ENCODE measurements at regions not wholly inside any gene's neighbourhood (a gene's known extent, or its start where the extent isn't known, plus 50 kb on each side); places are given as distances from the start of the nearest gene placed in this dataset.

- intact Hi-C loops (cut with micrococcal nuclease) = no loop called here
- Mint-ChIP-seq H3K27ac (no peak overlapping the region), H3K4me3 (no peak overlapping the region), H3K27me3 (ENCODE audit: low read depth) (no peaks in the 10 kb centered on the region), H3K9me3 (peaks cover 19% of the 10 kb centered on the region), H3K36me3 (ENCODE audit: low read depth) (peaks cover 42% of the 10 kb centered on the region), H3K4me1 (ENCODE audit: low read depth) (peaks cover 2% of the 10 kb centered on the region)
- CTCF ChIA-PET = no interaction called here
- no peak for DNase-seq
These were observed 220.9 kb downstream of the BRD1 start for GRCh38 chr22:49606562-49607290.

DNA sequence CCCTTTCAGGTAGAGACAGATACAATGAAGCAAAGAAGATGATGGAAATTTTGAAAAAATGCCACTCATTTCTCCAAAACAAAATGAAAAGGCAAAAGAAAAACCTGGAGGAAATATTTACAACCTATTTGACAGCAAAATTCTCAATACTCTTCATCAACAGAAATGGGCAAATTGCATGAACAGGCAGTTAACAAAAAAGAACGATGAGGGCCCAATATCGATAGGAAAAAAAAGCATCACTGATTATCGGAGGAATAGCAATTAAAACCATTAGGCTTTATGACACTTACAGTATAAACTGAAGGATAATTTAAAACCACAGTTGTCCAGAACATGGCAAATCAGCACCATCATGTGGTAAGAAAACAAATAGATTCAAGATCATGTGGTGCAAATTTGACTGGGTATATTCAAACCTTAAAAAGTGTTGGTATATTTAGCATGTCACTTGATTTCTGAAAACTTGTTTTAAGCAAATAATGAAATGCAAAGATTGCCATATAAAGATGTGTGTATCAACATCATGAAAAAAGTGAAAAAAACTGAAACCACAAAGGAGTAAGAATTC lies 222.9 kb downstream of the BRD1 start:
- peaks cover 5% of the 10 kb centered on the region for H3K4me1 Mint-ChIP-seq (ENCODE audit: low read depth)
- peaks cover 42% of the 10 kb centered on the region for H3K36me3 Mint-ChIP-seq (ENCODE audit: low read depth)
- H3K9me3 Mint-ChIP-seq = peaks cover 19% of the 10 kb centered on the region
- no peak overlapping the region for H3K4me3 Mint-ChIP-seq
- H3K27me3 Mint-ChIP-seq (ENCODE audit: low read depth) = no peaks in the 10 kb centered on the region
- intact Hi-C loops (cut with micrococcal nuclease) = no loop called here
- CTCF ChIA-PET = no interaction called here
- DNase-seq = no peak
- H3K27ac Mint-ChIP-seq = no peak overlapping the region

GRCh38 chr22:49603016-49603415 lies 224.7 kb downstream of the BRD1 start:
- CTCF ChIA-PET = no interaction called here
- H3K36me3 Mint-ChIP-seq (ENCODE audit: low read depth) = peaks cover 31% of the 10 kb centered on the region

DNA sequence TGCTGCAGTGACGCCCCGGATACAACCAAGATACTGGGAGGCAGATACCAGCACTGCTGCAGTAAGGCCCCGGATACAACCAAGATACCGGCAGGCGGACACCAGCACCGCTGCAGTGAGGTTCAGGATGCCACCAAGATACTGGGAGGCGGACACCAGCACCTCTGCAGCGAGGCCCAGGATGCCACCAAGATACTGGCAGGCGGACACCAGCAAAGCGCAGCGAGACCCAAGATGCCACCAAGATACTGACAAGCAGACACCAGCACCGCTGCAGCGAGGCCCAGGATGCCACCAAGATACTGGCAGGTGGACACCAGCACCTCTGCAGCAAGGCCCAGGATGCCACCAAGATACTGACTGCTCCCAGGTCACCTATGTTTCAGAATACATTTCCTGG lies 225.2 kb downstream of the BRD1 start:
- Mint-ChIP-seq H3K4me1 (ENCODE audit: low read depth) (peaks cover 5% of the 10 kb centered on the region), H3K36me3 (ENCODE audit: low read depth) (peaks cover 25% of the 10 kb centered on the region), H3K9me3 (peaks cover 19% of the 10 kb centered on the region), H3K27me3 (ENCODE audit: low read depth) (no peaks in the 10 kb centered on the region), H3K27ac (no peak overlapping the region), H3K4me3 (no peak overlapping the region)
- CTCF ChIA-PET = no interaction called here
- intact Hi-C loops (cut with micrococcal nuclease) = no loop called here
- no peak for DNase-seq

More at GRCh38 chr22:49603016-49603415, 224.7 kb downstream of the BRD1 start:
- Mint-ChIP-seq H3K4me3 (no peak overlapping the region), H3K27me3 (ENCODE audit: low read depth) (no peaks in the 10 kb centered on the region), H3K9me3 (peaks cover 19% of the 10 kb centered on the region), H3K27ac (no peak overlapping the region), H3K4me1 (ENCODE audit: low read depth) (peaks cover 5% of the 10 kb centered on the region)
- DNase-seq = no peak
- intact Hi-C loops (cut with micrococcal nuclease) = no loop called here

DNA sequence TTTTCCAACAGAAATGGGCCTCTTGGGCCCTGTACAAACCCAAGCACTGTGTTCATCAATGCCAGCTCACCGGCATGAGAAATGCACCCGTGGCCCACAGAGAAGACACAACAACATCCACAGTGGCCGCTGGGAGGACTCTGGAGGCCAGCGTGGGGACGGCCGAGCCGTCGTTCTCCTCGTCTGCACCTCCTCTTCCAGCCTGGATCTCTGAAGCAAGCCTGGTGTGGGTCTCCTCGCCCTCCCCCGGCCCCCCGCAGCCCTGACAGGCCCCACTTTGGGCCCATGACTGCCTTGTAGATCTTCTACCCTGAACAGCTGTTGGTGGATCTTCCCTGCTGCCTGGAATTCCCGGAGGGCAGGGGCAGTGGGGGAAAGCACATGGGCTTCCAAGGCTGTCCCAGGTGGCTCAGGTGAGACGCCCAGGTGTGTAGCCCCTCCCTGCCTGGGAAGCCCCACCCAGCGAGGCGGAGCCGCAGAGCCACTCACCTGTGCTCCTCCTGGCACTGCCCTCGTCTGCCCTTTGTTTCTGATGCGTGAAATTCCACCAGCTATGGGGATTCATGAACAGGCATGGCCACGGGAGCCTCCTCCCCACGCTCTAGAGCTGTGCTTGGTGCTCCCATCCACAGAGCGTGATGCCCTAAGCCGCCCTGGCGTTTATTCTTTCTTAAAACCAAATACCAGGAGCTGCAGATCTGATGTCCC lies 225.9 kb downstream of the BRD1 start:
- Mint-ChIP-seq H3K27me3 (ENCODE audit: low read depth) (no peaks in the 10 kb centered on the region), H3K4me3 (no peak overlapping the region), H3K4me1 (ENCODE audit: low read depth) (peaks cover 5% of the 10 kb centered on the region), H3K9me3 (peaks cover 15% of the 10 kb centered on the region), H3K36me3 (ENCODE audit: low read depth) (peaks cover 20% of the 10 kb centered on the region), H3K27ac (no peak overlapping the region)
- intact Hi-C loops (cut with micrococcal nuclease) = no loop called here
- DNase-seq = no peak
- CTCF ChIA-PET = no interaction called here

DNA sequence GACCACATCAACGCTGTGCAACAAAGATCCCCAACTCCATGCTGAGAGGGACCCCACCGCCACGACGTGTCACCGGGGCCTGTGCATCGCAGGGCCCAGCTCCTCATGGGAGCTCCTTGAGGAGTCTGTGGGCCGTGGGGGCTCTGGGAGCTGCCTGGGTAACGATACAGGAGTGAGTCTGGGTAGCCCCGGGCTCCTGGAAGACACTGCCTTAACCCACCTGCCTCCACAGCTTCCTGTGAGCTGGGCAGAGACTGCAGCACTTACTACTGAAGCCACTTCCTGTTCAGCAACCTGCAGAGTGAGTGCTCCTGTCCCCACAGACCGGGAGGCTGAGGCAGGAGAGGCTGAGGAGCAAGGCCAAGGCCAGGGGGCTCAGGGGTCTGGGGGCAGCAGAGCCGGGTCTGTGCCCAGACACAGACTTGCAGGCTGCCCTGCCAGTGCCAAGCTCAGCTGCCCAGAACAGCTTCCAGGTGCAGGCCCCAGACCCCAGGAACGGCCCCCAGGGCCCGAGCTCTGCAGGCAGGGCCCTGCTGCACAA lies 226.7 kb downstream of the BRD1 start:
- H3K9me3 Mint-ChIP-seq = peaks cover 15% of the 10 kb centered on the region
- DNase-seq = no peak
- intact Hi-C loops (cut with micrococcal nuclease) = no loop called here
- peaks cover 20% of the 10 kb centered on the region for H3K36me3 Mint-ChIP-seq (ENCODE audit: low read depth)
- CTCF ChIA-PET = no interaction called here
- H3K27me3 Mint-ChIP-seq (ENCODE audit: low read depth) = no peaks in the 10 kb centered on the region
- H3K27ac Mint-ChIP-seq = no peak overlapping the region
- H3K4me1 Mint-ChIP-seq (ENCODE audit: low read depth) = peaks cover 5% of the 10 kb centered on the region
- no peak overlapping the region for H3K4me3 Mint-ChIP-seq

DNA sequence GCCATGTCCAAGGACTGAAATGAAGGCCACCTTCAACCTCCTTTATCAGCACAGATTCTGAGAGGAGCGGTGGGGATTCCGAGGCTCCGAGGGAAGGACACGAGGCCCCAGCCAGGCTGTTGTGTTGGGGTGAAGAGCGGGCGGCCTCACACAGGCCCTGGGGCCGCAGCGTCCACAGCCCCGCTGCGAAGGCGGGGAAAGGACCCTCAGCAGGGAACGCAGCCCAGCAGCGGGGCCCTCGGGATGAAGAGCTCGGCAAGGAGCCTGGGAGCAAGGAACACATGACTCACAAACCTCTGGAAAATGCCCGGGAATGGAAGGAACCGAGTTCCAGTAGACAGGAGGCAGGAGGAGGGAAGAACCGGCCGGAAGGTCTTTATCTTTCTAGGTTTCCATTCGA lies 227.2 kb downstream of the BRD1 start:
- no peak overlapping the region for H3K27ac Mint-ChIP-seq
- H3K27me3 Mint-ChIP-seq (ENCODE audit: low read depth) = no peaks in the 10 kb centered on the region
- H3K4me1 Mint-ChIP-seq (ENCODE audit: low read depth) = peaks cover 5% of the 10 kb centered on the region
- no peak for DNase-seq
- intact Hi-C loops (cut with micrococcal nuclease) = no loop called here
- CTCF ChIA-PET = no interaction called here
- H3K9me3 Mint-ChIP-seq = peaks cover 15% of the 10 kb centered on the region
- peaks cover 19% of the 10 kb centered on the region for H3K36me3 Mint-ChIP-seq (ENCODE audit: low read depth)
- no peak overlapping the region for H3K4me3 Mint-ChIP-seq

- DNase-seq = no peak
- Mint-ChIP-seq H3K4me1 (ENCODE audit: low read depth) (peaks cover 5% of the 10 kb centered on the region), H3K27me3 (ENCODE audit: low read depth) (no peaks in the 10 kb centered on the region), H3K27ac (no peak overlapping the region), H3K4me3 (no peak overlapping the region), H3K9me3 (peaks cover 10% of the 10 kb centered on the region), H3K36me3 (ENCODE audit: low read depth) (peaks cover 13% of the 10 kb centered on the region)
- CTCF ChIA-PET = no interaction called here
- intact Hi-C loops (cut with micrococcal nuclease) = no loop called here
These were observed 227.8 kb downstream of the BRD1 start for GRCh38 chr22:49599691-49600455.

GRCh38 chr22:49599039-49599438 lies 228.6 kb downstream of the BRD1 start:
- intact Hi-C loops (cut with micrococcal nuclease) = no loop called here
- Mint-ChIP-seq H3K36me3 (ENCODE audit: low read depth) (peaks cover 8% of the 10 kb centered on the region), H3K27ac (no peak overlapping the region), H3K27me3 (ENCODE audit: low read depth) (no peaks in the 10 kb centered on the region), H3K4me1 (ENCODE audit: low read depth) (peaks cover 5% of the 10 kb centered on the region), H3K4me3 (no peak overlapping the region), H3K9me3 (peaks cover 2% of the 10 kb centered on the region)
- no peak for DNase-seq
- CTCF ChIA-PET = no interaction called here

DNA sequence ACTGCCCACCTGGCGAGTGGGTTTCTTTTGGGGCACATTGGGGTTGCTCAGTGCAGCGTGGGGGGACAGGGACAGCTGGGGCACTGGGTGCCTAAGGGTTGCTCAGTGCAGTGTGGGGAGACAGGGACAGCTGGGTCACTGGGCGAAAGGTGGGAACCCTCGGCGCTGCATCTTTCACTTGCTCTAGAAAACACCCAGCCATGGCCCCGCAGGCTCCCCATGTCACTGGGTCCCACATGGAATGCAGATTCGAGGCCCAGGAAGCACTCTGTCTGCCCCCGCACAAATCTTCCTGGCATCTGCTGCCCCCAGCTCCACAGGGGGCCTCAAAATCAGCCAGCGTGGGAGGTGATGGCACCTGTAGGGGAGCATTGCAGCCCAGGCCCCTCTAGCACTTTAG lies 229.3 kb downstream of the BRD1 start:
- Mint-ChIP-seq H3K4me1 (ENCODE audit: low read depth) (peaks cover 3% of the 10 kb centered on the region), H3K4me3 (no peak overlapping the region), H3K9me3 (no peaks in the 10 kb centered on the region), H3K27me3 (ENCODE audit: low read depth) (no peaks in the 10 kb centered on the region), H3K27ac (no peak overlapping the region), H3K36me3 (ENCODE audit: low read depth) (peaks cover 2% of the 10 kb centered on the region)
- intact Hi-C loops (cut with micrococcal nuclease) = no loop called here
- CTCF ChIA-PET = no interaction called here
- DNase-seq = no peak

DNA sequence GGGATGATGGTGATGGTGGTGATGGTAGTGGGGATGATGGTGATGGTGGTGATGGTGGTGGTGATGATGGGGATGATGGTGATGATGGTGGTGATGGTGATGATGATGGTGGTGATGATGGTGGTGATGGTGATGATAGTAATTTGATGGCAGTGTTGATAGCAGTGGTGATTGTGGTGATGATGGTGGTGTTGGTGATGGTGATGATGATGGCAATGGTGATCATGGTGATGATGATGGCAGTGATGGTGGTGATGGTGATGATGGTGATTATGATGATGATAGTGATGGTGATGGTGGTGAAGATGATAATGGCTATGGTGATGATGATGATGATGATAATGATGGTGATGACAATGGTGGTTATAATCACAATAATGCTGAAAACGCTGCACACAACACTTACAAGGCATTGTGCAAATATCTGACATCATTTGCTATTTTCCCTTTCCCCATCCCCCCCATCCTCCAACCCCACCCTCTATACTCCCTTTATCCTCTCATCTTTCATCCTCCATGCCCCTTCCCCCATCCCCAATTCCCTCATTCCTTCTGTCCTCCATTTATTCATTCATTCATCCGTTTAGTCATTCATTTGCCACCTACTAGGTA lies 230.1 kb downstream of the BRD1 start:
- Mint-ChIP-seq H3K4me3 (no peak overlapping the region), H3K9me3 (no peaks in the 10 kb centered on the region), H3K27me3 (ENCODE audit: low read depth) (no peaks in the 10 kb centered on the region), H3K36me3 (ENCODE audit: low read depth) (peaks cover 1% of the 10 kb centered on the region), H3K27ac (no peak overlapping the region), H3K4me1 (ENCODE audit: low read depth) (peaks cover 3% of the 10 kb centered on the region)
- no peak for DNase-seq
- intact Hi-C loops (cut with micrococcal nuclease) = no loop called here
- CTCF ChIA-PET = no interaction called here

GRCh38 chr22:49595465-49596078 lies 232.1 kb downstream of the BRD1 start:
- H3K27ac Mint-ChIP-seq = no peak overlapping the region
- peaks cover 1% of the 10 kb centered on the region for H3K36me3 Mint-ChIP-seq (ENCODE audit: low read depth)
- H3K9me3 Mint-ChIP-seq = no peaks in the 10 kb centered on the region
- no peak for DNase-seq
- H3K4me3 Mint-ChIP-seq = no peak overlapping the region
- intact Hi-C loops (cut with micrococcal nuclease) = no loop called here
- CTCF ChIA-PET = no interaction called here
- H3K4me1 Mint-ChIP-seq (ENCODE audit: low read depth) = no peaks in the 10 kb centered on the region
- no peaks in the 10 kb centered on the region for H3K27me3 Mint-ChIP-seq (ENCODE audit: low read depth)

All from activated naive CD4-positive, alpha-beta T cell treated with anti-CD3 and anti-CD28 coated beads for 36 hours (primary cell).